ENCODE measurements at regions not wholly inside any gene's neighbourhood (a gene's known extent, or its start where the extent isn't known, plus 50 kb on each side); places are given as distances from the start of the nearest gene placed in this dataset.
"Not testable (repeated sequence)": the region's sequence is repeated elsewhere in the genome, so short reads cannot be mapped to it uniquely, and the experiment has no call there.

DNA sequence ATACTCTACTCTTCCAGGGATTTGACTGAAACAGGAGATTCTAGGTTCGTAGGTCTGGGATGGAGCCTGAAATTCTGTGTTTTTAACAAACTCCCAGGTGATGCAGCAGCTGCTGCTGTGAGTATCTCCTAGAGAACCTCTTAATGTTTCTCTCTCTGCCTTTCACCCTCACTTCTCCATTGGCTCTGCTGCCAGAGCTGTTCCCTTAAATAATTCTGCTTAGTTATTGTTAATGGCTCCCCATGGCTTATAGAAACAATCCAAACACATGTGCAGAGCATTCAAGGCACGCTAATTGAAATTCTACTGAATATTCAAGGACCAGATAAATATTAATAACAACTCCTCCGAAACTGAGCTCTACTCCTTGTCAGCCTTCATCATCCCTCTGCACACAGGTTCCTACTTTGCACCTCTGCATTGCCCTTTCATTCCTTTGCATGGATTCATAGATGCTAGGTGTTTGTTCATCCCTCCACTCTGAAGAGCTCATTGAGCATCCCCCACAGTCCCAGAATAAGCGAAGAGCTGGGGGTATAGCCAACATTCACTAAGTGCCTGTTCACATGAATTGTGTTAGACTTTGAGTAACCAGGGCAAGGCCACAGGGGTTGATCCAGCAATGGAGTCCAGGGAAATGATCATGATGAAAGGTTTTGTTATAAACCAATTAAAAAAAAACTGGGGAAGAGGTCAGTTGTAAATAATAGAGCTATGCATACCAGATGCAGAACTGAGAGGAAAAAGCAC lies 488.4 kb upstream of the JAG1 start:
- TF ChIP-seq POLR2A (IDR thresholded peaks at IDR 0.05; ENCODE audit: low read length) (no peak), GATA1 (IDR thresholded peaks at IDR 0.05; ENCODE audit: low read depth, low read length) (no peak)
- DNase-seq = no peak

DNA sequence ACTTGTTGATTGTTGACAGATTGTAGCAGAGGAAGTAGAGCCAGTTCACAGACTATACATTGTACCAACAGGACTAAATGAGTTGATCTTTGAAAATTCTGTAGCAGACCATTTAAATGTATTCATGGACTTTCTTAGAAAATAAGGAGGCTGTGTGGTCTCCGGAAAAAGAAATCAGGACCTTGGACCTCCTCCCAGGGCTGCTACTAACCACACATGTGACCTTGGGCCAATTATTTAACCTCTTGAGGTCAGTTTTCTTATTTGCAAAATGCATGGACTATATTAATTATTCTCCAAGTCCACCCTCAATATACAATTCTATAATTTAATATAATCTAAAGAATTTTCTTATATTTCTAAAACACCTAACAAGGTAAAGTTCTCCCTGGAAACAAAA lies 492.0 kb upstream of the JAG1 start:
- TF ChIP-seq GATA1 (IDR thresholded peaks at IDR 0.05; ENCODE audit: low read depth, low read length) (no peak), POLR2A (IDR thresholded peaks at IDR 0.05; ENCODE audit: low read length) (no peak)
- DNase-seq = no peak

DNA sequence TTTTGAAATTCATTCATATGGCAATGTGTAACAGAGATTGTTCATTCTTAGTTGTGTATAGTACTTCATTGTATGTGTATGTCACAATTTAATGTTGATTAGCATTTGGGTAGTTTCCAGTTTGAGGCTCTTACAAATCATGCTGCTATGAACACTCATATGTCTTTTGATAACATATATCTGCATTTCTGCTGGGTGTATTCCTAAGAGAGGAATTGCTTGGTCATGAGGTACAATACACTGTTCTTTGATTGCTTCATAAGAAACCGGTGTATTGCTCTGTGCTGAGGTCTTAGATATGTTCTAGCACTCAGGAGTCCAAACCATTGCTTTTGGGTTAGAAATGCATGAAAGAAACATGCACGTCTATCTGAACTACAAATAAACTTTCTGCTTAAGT lies 492.9 kb upstream of the JAG1 start:
- TF ChIP-seq POLR2A (IDR thresholded peaks at IDR 0.05; ENCODE audit: low read length) = no peak
- no peak for TF ChIP-seq GATA1 (IDR thresholded peaks at IDR 0.05; ENCODE audit: low read depth, low read length)
- no peak for DNase-seq

DNA sequence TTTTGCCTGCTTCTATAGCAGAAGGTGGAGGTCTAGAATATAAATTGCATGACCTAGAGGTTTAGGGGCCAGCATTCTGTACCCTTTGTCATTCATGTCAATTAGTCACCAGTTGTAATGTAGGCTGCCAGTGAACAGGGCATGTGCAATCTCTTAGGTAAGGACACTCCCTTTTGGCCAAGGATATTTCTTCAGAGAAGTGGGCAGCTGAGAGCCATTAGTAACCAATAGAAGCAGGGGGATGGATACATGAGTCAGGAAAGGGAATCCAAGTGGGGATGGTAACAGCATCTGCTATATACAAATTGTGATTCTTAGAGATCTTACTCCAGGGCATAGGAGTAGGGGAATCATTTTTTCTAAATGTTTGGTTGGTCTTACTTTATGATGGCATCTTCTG lies 494.2 kb upstream of the JAG1 start:
- TF ChIP-seq POLR2A (IDR thresholded peaks at IDR 0.05; ENCODE audit: low read length) (no peak), GATA1 (IDR thresholded peaks at IDR 0.05; ENCODE audit: low read depth, low read length) (no peak)
- no peak for DNase-seq

- DNase-seq = no peak
- no peak for TF ChIP-seq GATA1 (IDR thresholded peaks at IDR 0.05; ENCODE audit: low read depth, low read length)
- no peak for TF ChIP-seq POLR2A (IDR thresholded peaks at IDR 0.05; ENCODE audit: low read length)
These were observed 496.2 kb upstream of the JAG1 start for GRCh38 chr20:11170025-11170424.

DNA sequence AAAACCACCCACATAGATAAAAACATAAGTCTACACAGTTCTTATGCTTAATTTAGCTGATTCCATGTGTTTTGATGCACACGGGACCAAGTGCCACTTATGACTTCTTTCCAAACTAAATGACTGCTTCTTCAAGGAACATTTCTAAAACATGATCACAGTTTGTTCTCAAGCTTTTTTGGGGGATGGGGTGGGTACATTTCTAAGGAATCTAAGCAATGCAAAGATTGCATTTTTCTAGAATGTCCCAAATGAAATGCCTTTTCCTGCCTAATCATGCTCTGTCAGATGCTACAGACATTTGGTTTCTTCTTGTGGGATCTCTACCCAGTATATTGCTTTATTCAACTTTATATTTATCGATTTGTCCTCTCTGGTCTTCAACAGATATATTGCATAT lies 496.8 kb upstream of the JAG1 start:
- DNase-seq = no peak
- no peak for TF ChIP-seq GATA1 (IDR thresholded peaks at IDR 0.05; ENCODE audit: low read depth, low read length)
- no peak for TF ChIP-seq POLR2A (IDR thresholded peaks at IDR 0.05; ENCODE audit: low read length)

GRCh38 chr20:11172881-11173280 lies 499.1 kb upstream of the JAG1 start:
- TF ChIP-seq GATA1 (IDR thresholded peaks at IDR 0.05; ENCODE audit: low read depth, low read length) (no peak), POLR2A (IDR thresholded peaks at IDR 0.05; ENCODE audit: low read length) (no peak)
- DNase-seq = no peak

- DNase-seq = no peak
- no peak for TF ChIP-seq GATA1 (IDR thresholded peaks at IDR 0.05; ENCODE audit: low read depth, low read length)
- TF ChIP-seq POLR2A (IDR thresholded peaks at IDR 0.05; ENCODE audit: low read length) = no peak
These were observed 500.1 kb upstream of the JAG1 start for GRCh38 chr20:11173916-11174315.

DNA sequence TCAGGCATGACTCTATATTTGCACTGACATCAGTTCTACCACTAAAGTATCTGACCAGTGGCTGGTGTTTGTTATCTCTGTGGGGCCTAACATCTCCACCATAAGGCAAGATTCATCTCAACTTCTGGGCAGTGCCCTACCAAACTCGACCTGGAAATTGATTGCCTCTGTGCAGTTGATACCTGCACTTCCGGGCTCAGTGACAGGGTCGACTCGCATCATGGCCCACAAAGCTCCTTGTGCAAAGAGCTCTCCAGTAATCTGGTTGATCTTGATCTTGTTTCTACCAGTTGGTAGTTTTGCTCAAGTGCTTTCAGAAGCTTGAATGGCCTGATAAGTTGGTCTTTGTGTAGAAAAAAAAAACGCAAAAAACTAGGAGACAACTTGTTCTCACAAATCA lies 501.1 kb upstream of the JAG1 start:
- TF ChIP-seq POLR2A (IDR thresholded peaks at IDR 0.05; ENCODE audit: low read length) (no peak), GATA1 (IDR thresholded peaks at IDR 0.05; ENCODE audit: low read depth, low read length) (no peak)
- no peak for DNase-seq

DNA sequence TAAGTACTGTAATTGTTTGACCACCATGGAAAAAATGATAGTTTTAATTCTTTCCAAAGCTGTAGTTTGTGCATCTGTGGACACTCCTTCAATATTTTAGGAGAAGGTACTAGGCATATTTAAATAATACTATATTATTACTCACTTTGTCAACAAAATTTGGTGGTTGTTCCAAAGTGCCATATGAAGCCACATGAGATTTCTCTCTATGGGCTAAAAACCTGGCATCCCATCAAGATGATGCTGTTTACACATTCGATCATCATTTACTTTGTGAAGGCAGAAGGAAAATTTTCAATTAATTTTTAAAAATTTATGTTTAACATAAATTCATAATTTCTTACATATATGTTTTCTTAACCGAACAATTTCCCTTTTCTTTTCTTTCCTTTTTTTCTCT lies 502.6 kb upstream of the JAG1 start:
- TF ChIP-seq POLR2A (IDR thresholded peaks at IDR 0.05; ENCODE audit: low read length) (no peak), GATA1 (IDR thresholded peaks at IDR 0.05; ENCODE audit: low read depth, low read length) (no peak)
- no peak for DNase-seq

DNA sequence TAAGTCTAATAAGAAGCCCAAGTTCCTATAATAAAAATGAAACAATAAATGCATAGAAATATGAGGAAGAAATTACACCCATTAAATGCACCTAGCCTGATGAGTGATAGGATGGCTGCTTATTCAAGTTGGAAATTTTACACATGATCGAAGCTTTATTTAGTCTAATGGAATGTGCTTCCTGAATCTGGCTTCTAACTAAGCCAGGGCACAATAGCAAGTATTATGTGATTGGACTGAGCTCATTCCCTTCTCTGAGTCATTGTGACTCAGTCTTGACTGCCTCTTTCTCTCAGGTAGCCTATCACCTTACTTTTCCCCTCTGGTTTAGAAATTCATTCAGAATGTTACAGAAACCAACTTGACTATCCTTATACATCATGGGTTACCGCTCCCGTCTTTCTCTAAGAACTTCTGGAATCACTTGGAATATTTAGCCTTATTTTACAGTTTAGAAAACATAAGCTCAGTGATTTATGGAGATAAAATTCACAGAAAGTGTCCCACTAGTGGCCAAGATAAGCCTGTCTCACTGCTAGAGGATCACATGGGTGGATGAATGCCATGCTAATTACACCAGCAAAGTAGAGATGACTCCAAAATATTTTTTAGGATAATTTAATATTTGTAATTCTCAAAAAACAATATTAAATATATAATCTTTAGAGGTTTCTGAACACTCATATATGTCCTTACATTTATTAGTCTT lies 505.3 kb upstream of the JAG1 start:
- TF ChIP-seq GATA1 (IDR thresholded peaks at IDR 0.05; ENCODE audit: low read depth, low read length) (no peak), POLR2A (IDR thresholded peaks at IDR 0.05; ENCODE audit: low read length) (no peak)
- no peak for DNase-seq

DNA sequence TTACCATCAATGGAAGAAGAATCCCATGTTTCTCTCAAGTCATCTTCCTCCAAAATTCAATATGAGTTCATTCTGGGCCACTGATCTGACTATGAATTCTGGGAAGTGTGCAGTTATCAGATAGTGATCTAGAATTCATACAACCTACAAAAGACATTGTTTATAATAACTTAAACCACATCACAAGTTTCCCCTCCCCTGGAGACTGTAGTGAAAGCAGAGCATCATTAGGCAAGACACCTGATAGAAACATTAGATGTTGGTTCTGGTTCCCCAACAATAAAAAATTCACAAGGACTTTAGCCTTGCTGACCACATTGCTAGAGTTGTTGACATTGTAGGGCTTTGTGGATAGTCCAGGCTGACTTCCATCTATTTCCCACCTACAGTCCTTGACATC lies 506.4 kb upstream of the JAG1 start:
- no peak for DNase-seq
- no peak for TF ChIP-seq GATA1 (IDR thresholded peaks at IDR 0.05; ENCODE audit: low read depth, low read length)
- no peak for TF ChIP-seq POLR2A (IDR thresholded peaks at IDR 0.05; ENCODE audit: low read length)

DNA sequence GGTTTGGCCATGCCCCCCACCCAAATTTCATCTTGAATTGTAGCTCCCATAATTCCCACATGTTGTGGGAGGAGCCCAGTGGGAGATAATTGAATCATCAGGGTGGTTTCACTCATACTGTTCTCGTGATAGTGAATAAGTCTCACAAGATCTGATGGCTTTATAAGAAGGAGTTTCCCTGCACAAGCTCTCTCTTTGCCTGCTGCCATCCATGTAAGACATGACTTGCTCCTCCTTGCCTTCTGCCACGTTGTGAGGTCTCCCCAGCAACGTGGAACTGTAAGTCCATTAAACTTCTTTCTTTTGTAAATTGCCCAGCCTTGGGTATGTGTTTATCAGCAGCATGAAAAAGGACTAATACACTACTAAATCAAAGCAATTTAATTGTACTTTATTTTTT lies 507.3 kb upstream of the JAG1 start:
- DNase-seq = not testable (repeated sequence)

GRCh38 chr20:11181966-11182365 lies 508.2 kb upstream of the JAG1 start:
- TF ChIP-seq GATA1 (IDR thresholded peaks at IDR 0.05; ENCODE audit: low read depth, low read length) = no peak
- no peak for DNase-seq

DNA sequence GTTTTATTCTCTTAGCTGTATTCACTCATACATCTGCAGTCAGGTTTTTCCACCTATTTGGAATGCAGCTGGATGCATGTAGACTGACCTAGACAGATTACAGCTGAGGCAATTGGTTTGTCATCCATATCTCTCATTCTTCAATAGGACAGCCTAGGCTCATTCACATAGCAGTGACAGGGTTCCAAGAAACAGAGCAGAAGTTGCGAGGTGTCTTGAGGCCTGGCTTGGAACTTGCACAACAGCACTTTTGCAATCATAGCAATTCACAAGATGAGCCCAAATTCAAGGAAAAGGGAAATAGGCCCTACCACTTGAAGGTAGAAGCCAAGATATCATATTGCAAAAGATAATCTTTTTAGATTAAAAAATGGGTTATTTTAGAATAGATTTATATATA lies 508.9 kb upstream of the JAG1 start:
- TF ChIP-seq GATA1 (IDR thresholded peaks at IDR 0.05; ENCODE audit: low read depth, low read length) (no peak), POLR2A (IDR thresholded peaks at IDR 0.05; ENCODE audit: low read length) (no peak)
- no peak for DNase-seq
